SK-N-SH treated with all-trans-retinoic acid at 6 μM for 48 hours (cell line): ENCODE measurements at regions not wholly inside any gene's neighbourhood (a gene's known extent, or its start where the extent isn't known, plus 50 kb on each side); places are given as distances from the start of the nearest gene placed in this dataset.

Experiments used
- ATAC-seq: fragments of 200-7000 bp; cut with Tn5 transposase; 3 replicates; pipeline ENCODE4 v1.9.1; 2020; ENCODE audit warnings: mild to moderate bottlenecking, moderate library complexity
- ARNTL ChIP-seq: fragments of 450-650 bp; formaldehyde crosslinking; IDR thresholded peaks from 2 replicates; pipeline ENCODE4 v1.5.0; 2020; ENCODE audit warnings: low read depth, mild to moderate bottlenecking, moderate library complexity, borderline replicate concordance
- BACH2 ChIP-seq: fragments of 250-450 bp; sonication (Bioruptor Pico); IDR thresholded peaks from 2 replicates; pipeline ENCODE4 v1.9.0; 2021; ENCODE audit warnings: mild to moderate bottlenecking, borderline replicate concordance
- CSDC2 ChIP-seq: fragments of 250-450 bp; sonication (Bioruptor Pico); IDR thresholded peaks from 2 replicates; pipeline ENCODE4 v1.5.0; 2020; ENCODE audit warnings: mild to moderate bottlenecking, moderate library complexity
- ESRRG ChIP-seq: fragments of 250-450 bp; sonication (Bioruptor Pico); IDR thresholded peaks from 2 replicates; pipeline ENCODE4 v1.6.1; 2021; ENCODE audit warnings: mild to moderate bottlenecking
- GLIS3 ChIP-seq: fragments of 250-450 bp; sonication (Bioruptor Pico); IDR thresholded peaks from 2 replicates; pipeline ENCODE4 v1.5.0; 2020; ENCODE audit warnings: mild to moderate bottlenecking, moderate library complexity
- ISL1 ChIP-seq: fragments of 250-450 bp; sonication (Bioruptor Pico); IDR thresholded peaks from 2 replicates; pipeline ENCODE4 v2.1.2; 2022; ENCODE audit warnings: mild to moderate bottlenecking, moderate library complexity
- PPARA ChIP-seq: fragments of 250-450 bp; sonication (Bioruptor Pico); IDR thresholded peaks from 2 replicates; pipeline ENCODE4 v1.5.0; 2020; ENCODE audit warnings: mild to moderate bottlenecking, borderline replicate concordance
- RARB ChIP-seq: fragments of 250-450 bp; sonication (Bioruptor Pico); IDR thresholded peaks from 2 replicates; pipeline ENCODE4 v1.8.0; 2021; ENCODE audit warnings: mild to moderate bottlenecking, moderate library complexity
- SNAI2 ChIP-seq: fragments of 250-450 bp; sonication (Bioruptor Pico); IDR thresholded peaks from 2 replicates; pipeline ENCODE4 v1.5.0; 2020; ENCODE audit warnings: mild to moderate bottlenecking, moderate library complexity
- TCF4 ChIP-seq: fragments of 250-450 bp; sonication (Bioruptor Pico); IDR thresholded peaks from 2 replicates; pipeline ENCODE4 v1.8.0; 2021; ENCODE audit warnings: mild to moderate bottlenecking, moderate library complexity, borderline replicate concordance
- TOX ChIP-seq: fragments of 250-450 bp; sonication (Bioruptor Pico); IDR thresholded peaks from 2 replicates; pipeline ENCODE4 v1.8.0; 2021; ENCODE audit warnings: mild to moderate bottlenecking, moderate library complexity, borderline replicate concordance
- ZFP3 ChIP-seq: fragments of 250-450 bp; sonication (Bioruptor Pico); IDR thresholded peaks from 2 replicates; pipeline ENCODE4 v1.5.0; 2020; ENCODE audit warnings: mild to moderate bottlenecking, moderate library complexity
- ZFP30 ChIP-seq: fragments of 450-650 bp; formaldehyde crosslinking; IDR thresholded peaks from 2 replicates; pipeline ENCODE4 v1.5.0; 2022; ENCODE audit warnings: mild to moderate bottlenecking, moderate library complexity
- ZNF70 ChIP-seq: fragments of 450-650 bp; formaldehyde crosslinking; IDR thresholded peaks from 2 replicates; pipeline ENCODE4 v1.5.0; 2020; ENCODE audit warnings: mild to moderate bottlenecking, moderate library complexity
- ZNF8 ChIP-seq: fragments of 450-650 bp; formaldehyde crosslinking; IDR thresholded peaks from 2 replicates; pipeline ENCODE4 v1.5.0; 2020; ENCODE audit warnings: mild to moderate bottlenecking, moderate library complexity
- TF ChIP-seq, protein P1 (sequence below): fragments of 250-450 bp; sonication (Bioruptor Pico); IDR thresholded peaks from 2 replicates; pipeline ENCODE4 v1.5.1; 2021; ENCODE audit warnings: mild to moderate bottlenecking, moderate library complexity
- TF ChIP-seq, protein P2 (sequence below): fragments of 250-450 bp; sonication (Bioruptor Pico); IDR thresholded peaks from 2 replicates; pipeline ENCODE4 v1.5.0; 2020; ENCODE audit warnings: mild to moderate bottlenecking, moderate library complexity
- TF ChIP-seq, protein P3 (sequence below): fragments of 250-450 bp; sonication (Bioruptor Pico); IDR thresholded peaks from 2 replicates; pipeline ENCODE4 v1.5.1; 2020; ENCODE audit warnings: low read depth, mild to moderate bottlenecking, moderate library complexity
- TF ChIP-seq, protein P4 (sequence below): fragments of 250-450 bp; sonication (Bioruptor Pico); IDR thresholded peaks from 2 replicates; pipeline ENCODE4 v1.8.0; 2020; ENCODE audit warnings: mild to moderate bottlenecking, moderate library complexity, borderline replicate concordance
- TF ChIP-seq, protein P5 (sequence below): fragments of 250-450 bp; sonication (Bioruptor Pico); IDR thresholded peaks from 2 replicates; pipeline ENCODE4 v1.8.0; 2021; ENCODE audit warnings: low read depth, mild to moderate bottlenecking, moderate library complexity, borderline replicate concordance

DNA sequence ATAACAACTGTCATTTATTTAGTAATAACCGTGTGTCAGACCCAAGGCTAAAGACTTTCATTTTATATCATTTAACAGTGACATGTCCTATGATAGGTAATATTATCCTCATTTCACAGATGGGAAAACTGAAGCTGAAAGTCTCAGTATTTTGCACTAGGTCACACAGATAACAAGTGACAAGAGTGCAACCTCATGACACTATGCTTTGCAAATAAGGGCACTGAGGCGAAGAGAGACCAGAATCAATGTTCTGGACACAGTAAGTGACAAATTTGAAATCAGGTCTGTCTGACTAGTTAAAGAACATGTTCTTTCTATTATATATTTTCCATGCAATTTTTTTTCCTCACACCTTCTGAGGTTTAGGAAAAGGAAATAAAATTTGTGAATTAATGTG is 585.7 kb downstream of the LRRC70 start:
- no peak for TF ChIP-seq TOX
- TF ChIP-seq SNAI2, result no peak
- TF ChIP-seq, protein P1, sequence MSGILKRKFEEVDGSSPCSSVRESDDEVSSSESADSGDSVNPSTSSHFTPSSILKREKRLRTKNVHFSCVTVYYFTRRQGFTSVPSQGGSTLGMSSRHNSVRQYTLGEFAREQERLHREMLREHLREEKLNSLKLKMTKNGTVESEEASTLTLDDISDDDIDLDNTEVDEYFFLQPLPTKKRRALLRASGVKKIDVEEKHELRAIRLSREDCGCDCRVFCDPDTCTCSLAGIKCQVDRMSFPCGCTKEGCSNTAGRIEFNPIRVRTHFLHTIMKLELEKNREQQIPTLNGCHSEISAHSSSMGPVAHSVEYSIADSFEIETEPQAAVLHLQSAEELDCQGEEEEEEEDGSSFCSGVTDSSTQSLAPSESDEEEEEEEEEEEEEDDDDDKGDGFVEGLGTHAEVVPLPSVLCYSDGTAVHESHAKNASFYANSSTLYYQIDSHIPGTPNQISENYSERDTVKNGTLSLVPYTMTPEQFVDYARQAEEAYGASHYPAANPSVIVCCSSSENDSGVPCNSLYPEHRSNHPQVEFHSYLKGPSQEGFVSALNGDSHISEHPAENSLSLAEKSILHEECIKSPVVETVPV (CRISPR knock-in tag), result no peak
- TF ChIP-seq BACH2, result no peak
- no peak for TF ChIP-seq ZFP3
- ATAC-seq, result no peak

DNA sequence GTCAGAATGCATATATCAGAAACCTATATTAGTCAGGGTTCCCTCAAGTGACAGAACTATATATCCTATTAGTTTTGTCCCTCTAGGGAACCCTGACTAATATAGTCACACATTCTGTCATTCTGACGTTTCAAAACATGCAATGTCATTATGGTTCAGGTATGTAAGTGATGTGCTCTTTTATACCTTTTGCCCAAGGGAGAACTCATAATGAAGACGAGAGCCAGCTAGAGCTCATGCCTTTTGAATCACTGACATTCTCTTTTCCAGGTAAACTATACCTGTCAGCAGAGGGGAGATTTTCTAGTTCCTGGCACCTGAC is 576.7 kb downstream of the LRRC70 start:
- no peak for ATAC-seq
- no peak for TF ChIP-seq BACH2
- no peak for TF ChIP-seq RARB (CRISPR knock-in tag)
- no peak for TF ChIP-seq ZNF70 (CRISPR knock-in tag)
- no peak for TF ChIP-seq SNAI2
- no peak for TF ChIP-seq ZFP3
- TF ChIP-seq, protein P1 (CRISPR knock-in tag), result no peak
- TF ChIP-seq PPARA (CRISPR knock-in tag), result no peak
- no peak for TF ChIP-seq ZNF8
- no peak for TF ChIP-seq ESRRG
- no peak for TF ChIP-seq TOX
- TF ChIP-seq, protein P2, sequence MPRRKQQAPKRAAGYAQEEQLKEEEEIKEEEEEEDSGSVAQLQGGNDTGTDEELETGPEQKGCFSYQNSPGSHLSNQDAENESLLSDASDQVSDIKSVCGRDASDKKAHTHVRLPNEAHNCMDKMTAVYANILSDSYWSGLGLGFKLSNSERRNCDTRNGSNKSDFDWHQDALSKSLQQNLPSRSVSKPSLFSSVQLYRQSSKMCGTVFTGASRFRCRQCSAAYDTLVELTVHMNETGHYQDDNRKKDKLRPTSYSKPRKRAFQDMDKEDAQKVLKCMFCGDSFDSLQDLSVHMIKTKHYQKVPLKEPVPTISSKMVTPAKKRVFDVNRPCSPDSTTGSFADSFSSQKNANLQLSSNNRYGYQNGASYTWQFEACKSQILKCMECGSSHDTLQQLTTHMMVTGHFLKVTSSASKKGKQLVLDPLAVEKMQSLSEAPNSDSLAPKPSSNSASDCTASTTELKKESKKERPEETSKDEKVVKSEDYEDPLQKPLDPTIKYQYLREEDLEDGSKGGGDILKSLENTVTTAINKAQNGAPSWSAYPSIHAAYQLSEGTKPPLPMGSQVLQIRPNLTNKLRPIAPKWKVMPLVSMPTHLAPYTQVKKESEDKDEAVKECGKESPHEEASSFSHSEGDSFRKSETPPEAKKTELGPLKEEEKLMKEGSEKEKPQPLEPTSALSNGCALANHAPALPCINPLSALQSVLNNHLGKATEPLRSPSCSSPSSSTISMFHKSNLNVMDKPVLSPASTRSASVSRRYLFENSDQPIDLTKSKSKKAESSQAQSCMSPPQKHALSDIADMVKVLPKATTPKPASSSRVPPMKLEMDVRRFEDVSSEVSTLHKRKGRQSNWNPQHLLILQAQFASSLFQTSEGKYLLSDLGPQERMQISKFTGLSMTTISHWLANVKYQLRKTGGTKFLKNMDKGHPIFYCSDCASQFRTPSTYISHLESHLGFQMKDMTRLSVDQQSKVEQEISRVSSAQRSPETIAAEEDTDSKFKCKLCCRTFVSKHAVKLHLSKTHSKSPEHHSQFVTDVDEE (CRISPR knock-in tag), result no peak
- TF ChIP-seq ISL1 (CRISPR knock-in tag), result no peak
- TF ChIP-seq, protein P3, sequence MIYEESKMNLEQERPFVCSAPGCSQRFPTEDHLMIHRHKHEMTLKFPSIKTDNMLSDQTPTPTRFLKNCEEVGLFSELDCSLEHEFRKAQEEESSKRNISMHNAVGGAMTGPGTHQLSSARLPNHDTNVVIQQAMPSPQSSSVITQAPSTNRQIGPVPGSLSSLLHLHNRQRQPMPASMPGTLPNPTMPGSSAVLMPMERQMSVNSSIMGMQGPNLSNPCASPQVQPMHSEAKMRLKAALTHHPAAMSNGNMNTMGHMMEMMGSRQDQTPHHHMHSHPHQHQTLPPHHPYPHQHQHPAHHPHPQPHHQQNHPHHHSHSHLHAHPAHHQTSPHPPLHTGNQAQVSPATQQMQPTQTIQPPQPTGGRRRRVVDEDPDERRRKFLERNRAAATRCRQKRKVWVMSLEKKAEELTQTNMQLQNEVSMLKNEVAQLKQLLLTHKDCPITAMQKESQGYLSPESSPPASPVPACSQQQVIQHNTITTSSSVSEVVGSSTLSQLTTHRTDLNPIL (CRISPR knock-in tag), result no peak
- TF ChIP-seq, protein P4, sequence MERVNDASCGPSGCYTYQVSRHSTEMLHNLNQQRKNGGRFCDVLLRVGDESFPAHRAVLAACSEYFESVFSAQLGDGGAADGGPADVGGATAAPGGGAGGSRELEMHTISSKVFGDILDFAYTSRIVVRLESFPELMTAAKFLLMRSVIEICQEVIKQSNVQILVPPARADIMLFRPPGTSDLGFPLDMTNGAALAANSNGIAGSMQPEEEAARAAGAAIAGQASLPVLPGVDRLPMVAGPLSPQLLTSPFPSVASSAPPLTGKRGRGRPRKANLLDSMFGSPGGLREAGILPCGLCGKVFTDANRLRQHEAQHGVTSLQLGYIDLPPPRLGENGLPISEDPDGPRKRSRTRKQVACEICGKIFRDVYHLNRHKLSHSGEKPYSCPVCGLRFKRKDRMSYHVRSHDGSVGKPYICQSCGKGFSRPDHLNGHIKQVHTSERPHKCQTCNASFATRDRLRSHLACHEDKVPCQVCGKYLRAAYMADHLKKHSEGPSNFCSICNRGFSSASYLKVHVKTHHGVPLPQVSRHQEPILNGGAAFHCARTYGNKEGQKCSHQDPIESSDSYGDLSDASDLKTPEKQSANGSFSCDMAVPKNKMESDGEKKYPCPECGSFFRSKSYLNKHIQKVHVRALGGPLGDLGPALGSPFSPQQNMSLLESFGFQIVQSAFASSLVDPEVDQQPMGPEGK (CRISPR knock-in tag), result no peak
- no peak for TF ChIP-seq ARNTL (CRISPR knock-in tag)
- TF ChIP-seq, protein P5, sequence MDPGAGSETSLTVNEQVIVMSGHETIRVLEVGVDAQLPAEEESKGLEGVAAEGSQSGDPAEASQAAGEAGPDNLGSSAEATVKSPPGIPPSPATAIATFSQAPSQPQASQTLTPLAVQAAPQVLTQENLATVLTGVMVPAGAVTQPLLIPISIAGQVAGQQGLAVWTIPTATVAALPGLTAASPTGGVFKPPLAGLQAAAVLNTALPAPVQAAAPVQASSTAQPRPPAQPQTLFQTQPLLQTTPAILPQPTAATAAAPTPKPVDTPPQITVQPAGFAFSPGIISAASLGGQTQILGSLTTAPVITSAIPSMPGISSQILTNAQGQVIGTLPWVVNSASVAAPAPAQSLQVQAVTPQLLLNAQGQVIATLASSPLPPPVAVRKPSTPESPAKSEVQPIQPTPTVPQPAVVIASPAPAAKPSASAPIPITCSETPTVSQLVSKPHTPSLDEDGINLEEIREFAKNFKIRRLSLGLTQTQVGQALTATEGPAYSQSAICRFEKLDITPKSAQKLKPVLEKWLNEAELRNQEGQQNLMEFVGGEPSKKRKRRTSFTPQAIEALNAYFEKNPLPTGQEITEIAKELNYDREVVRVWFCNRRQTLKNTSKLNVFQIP (CRISPR knock-in tag), result no peak
- no peak for TF ChIP-seq CSDC2
- TF ChIP-seq TCF4, result no peak
- TF ChIP-seq ZFP30 (CRISPR knock-in tag), result no peak
- TF ChIP-seq GLIS3 (CRISPR knock-in tag), result no peak

DNA sequence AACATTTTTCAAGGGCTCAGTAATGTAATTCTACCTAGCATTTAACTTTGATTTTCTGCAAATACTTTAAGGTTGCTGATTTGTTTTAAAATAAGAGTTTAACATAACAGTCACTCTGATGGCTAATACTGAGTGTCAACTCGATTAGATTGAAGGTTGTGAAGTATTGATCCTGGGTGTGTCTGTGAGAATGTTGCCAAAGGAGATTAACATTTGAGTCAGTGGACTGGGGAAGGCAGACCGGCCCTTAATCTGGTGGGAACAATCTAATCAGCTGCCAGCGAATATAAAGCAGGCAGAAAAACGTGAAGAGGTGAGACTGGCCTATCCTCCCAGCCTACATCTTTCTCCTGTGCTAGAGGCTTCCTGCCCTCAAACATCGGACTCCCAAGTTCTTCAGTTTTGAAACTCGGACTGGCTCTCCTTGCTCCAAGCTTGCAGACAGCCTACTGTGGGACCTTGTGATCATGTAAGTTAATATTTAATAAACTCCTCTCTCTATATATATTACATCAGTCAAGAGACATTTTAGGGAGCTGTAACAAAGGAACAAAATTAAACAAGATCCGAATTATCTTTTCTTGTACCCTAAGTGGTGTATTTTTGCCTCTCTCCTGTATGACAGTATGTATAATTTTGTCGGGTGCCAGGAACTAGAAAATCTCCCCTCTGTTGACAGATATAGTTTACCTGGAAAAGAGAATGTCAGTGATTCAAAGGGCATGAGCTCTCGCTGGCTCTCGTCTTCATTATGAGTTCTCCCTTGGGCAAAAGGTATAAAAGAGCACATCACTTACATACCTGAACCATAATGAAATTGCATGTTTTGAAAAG is 576.1 kb downstream of the LRRC70 start:
- ATAC-seq, result no peak
- TF ChIP-seq TOX (no peak), ZFP3 (no peak), ARNTL (CRISPR knock-in tag) (no peak), ZFP30 (CRISPR knock-in tag) (no peak), RARB (CRISPR knock-in tag) (no peak), SNAI2 (no peak), ZNF70 (CRISPR knock-in tag) (no peak)
- TF ChIP-seq, protein P5 (CRISPR knock-in tag), result no peak
- TF ChIP-seq, all 23 proteins: peak for 0
